GM13977 (cell line): ENCODE measurements at regions not wholly inside any gene's neighbourhood (a gene's known extent, or its start where the extent isn't known, plus 50 kb on each side); places are given as distances from the start of the nearest gene placed in this dataset.

ENCODE experiments used
- DNase-seq: peaks from one replicate; pipeline ENCODE4 v3.0.0; 2012; ENCODE audit warnings: low spot score
- in situ Hi-C: fragments of 300-500 bp; cut with MboI; formaldehyde crosslinking; loops from one replicate; pipeline ENCODE4 v1.12.0; 2022; ENCODE audit warnings: low sequenced_read_pairs, low pct_unique_long_range_greater_than_20kb, mixed read lengths, inconsistent platforms; ENCODE audit not compliant: unreplicated experiment
- TF ChIP-seq, protein P1 (sequence below): IDR thresholded peaks from 2 replicates; pipeline ENCODE4 v1.5.1; 2012; ENCODE audit warnings: mild to moderate bottlenecking, control low read depth; ENCODE audit not compliant: insufficient read depth; ENCODE audit errors: extremely low read depth, missing control alignments

DNA sequence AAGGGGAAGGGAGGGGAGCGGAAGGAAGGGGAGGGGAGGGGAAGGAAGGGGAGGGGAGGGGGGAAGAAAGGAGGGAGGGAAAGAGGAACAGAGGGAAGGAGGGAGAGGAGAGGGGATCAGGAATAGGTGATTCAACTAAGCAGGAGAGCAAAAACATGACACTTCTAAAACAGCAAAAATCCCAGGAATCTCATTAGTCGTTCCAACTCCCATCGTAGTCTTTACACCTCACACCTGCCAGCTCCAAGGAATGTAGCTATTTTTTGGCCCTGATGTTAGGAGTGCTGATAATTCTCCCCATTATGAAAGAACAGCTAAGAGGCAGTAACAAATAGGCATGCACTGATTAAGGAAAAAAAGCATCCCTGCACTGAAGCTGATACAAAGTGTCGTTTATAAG, 709.9 kb upstream of the PKDCC start:
- TF ChIP-seq, protein P1, sequence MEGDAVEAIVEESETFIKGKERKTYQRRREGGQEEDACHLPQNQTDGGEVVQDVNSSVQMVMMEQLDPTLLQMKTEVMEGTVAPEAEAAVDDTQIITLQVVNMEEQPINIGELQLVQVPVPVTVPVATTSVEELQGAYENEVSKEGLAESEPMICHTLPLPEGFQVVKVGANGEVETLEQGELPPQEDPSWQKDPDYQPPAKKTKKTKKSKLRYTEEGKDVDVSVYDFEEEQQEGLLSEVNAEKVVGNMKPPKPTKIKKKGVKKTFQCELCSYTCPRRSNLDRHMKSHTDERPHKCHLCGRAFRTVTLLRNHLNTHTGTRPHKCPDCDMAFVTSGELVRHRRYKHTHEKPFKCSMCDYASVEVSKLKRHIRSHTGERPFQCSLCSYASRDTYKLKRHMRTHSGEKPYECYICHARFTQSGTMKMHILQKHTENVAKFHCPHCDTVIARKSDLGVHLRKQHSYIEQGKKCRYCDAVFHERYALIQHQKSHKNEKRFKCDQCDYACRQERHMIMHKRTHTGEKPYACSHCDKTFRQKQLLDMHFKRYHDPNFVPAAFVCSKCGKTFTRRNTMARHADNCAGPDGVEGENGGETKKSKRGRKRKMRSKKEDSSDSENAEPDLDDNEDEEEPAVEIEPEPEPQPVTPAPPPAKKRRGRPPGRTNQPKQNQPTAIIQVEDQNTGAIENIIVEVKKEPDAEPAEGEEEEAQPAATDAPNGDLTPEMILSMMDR = no peak
- no peak for DNase-seq
- in situ Hi-C loops = no loop called here

DNA sequence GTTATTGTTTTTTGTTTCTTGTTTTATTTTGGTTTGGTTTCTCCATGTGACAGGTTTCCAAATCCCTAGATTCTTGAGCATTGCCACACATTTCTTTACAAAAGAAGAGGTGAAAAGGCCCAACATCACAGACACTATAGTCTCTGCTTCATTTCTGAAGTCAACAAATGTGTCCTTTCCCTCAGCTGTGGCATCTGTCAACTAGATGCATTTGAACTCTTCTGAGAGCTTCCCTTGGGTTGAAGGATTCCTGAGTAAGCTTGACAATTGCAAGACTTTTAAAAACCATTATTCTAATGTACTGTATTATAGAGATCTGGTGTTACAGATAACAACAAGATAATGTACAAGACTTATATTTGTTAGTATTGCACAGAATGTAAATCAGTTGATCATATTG, 703.3 kb upstream of the PKDCC start:
- in situ Hi-C loops = no loop called here
- no peak for DNase-seq
- TF ChIP-seq, protein P1 = no peak

DNA sequence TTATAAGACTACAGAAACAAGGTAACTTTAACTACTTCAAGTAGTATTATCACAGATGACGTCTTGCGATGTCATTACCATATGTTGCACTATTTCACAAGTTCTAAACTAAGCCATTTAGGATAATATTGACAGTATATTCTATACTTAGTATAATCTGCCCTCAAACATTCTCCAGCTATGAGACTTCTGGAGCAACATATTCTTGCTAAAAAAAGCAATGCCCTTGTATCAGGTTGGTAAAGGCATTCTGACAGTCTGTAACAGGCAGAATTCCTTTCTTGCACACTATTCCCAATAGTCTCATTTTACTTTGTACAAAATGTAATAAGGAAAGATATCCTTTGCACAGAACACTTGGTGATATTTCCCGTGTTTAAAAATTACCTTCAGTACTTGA, 694.8 kb upstream of the PKDCC start:
- TF ChIP-seq, protein P1 = no peak
- in situ Hi-C loops = no loop called here
- no peak for DNase-seq

DNA sequence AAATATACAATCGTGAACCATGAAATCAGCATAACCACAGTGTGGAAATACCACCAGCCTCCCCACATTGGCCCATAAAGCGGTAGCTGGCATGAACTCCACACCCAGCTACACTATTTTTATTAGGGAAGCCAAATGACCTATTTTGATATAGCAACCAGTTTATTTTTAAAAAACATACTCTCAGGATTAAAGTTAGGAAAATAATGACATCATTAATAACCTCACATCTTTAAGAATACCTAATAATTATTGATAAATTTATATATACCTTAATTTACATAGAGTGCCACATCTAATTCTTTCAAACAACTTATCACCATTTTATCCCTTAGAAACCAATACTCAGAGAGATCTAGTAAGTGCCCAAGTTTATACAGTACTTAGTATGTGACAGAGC, 692.0 kb upstream of the PKDCC start:
- TF ChIP-seq, protein P1 = no peak
- DNase-seq = no peak
- in situ Hi-C loops = no loop called here

DNA sequence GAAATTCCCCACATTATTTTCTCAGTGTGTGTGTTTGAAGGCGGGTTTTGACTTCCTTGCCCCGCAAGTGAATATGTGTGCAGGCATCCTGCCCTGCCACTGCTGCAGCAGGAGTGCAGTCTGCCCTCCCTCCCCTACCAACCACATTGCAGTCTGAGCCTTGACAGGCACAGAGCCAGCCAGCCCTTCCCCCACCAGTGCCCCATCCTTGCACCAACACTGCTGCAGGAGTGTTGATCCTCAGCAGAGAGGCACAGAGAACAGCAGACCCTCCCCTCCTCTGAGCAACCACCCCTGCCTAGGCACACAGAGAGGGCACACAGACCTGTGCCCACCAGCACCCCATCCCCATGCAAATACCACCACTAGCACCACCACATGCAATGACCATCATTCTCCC, 683.0 kb upstream of the PKDCC start:
- in situ Hi-C loops = no loop called here
- TF ChIP-seq, protein P1 = no peak
- DNase-seq = no peak

DNA sequence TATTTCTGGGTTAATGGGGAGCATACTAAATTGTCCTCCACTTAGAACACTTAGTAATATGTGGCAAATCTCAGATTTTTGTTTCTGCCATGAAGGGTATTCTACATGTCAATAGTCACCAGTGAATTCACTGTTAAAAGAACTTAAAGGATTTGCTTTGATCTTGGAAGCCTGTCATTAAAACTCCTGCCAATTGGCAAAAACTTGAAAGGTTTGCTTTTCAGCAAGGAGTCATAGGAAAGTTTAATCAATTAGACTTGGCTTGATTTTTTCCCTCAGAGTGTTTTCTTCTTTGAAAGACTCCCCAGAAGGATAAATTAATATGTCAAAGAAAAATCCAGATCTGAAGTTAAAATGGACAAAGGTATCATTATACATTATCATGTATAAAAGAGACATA, 671.9 kb upstream of the PKDCC start:
- TF ChIP-seq, protein P1 = no peak
- no peak for DNase-seq
- in situ Hi-C loops = no loop called here

DNA sequence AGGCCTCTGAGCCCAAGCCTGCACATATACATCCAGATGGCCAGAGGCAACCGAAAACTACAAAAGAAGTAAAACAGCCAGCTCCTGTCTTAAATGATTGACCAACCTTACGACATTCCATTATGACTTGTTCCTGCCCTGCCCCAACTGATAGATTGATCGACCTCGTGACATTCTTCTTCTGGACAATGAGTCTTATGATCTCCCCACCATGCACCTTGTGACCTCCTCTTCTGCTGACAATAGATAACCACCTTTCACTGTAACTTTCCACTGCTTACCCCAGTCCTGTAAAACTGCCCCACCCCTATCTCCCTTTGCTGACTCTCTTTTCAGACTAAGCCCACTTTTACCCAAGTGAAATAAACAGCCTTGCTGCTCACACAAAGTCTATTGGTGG, 670.0 kb upstream of the PKDCC start:
- in situ Hi-C loops = no loop called here
- no peak for DNase-seq
- TF ChIP-seq, protein P1 = no peak
